RWPE2 (cell line): ENCODE measurements at regions not wholly inside any gene's neighbourhood (a gene's known extent, or its start where the extent isn't known, plus 50 kb on each side); places are given as distances from the start of the nearest gene placed in this dataset.
A peak's percentile ranks its signal among the peaks of the same experiment; 100 is the strongest.
"Not testable (repeated sequence)": the region's sequence is repeated elsewhere in the genome, so short reads cannot be mapped to it uniquely, and the experiment has no call there.

Experiments
- ATAC-seq: fragments of 200-7000 bp; cut with Tn5 transposase; 3 replicates; pipeline ENCODE4 v1.9.1; 2021; ENCODE audit warnings: low read depth
- DNase-seq: peaks from one replicate; pipeline ENCODE4 v3.0.0-alpha.2; 2020; ENCODE audit warnings: low spot score
- H3K27ac ChIP-seq: fragments of 450-650 bp; 2 replicates; pipeline ENCODE4 v1.5.1; 2017; ENCODE audit warnings: mild to moderate bottlenecking; ENCODE audit not compliant: poor library complexity, severe bottlenecking
- H3K27me3 ChIP-seq: fragments of 250-450 bp; sonication (Bioruptor Pico); 2 replicates; pipeline ENCODE4 v1.5.1; 2021; ENCODE audit warnings: mild to moderate bottlenecking, moderate library complexity; ENCODE audit not compliant: insufficient read depth, poor library complexity, severe bottlenecking
- H3K36me3 ChIP-seq: fragments of 250-450 bp; sonication (Bioruptor Pico); 2 replicates; pipeline ENCODE4 v1.5.1; 2020; ENCODE audit warnings: low read depth, mild to moderate bottlenecking, moderate library complexity
- H3K4me1 ChIP-seq: fragments of 250-450 bp; sonication (Bioruptor Pico); 2 replicates; pipeline ENCODE4 v1.5.1; 2021; ENCODE audit warnings: mild to moderate bottlenecking, moderate library complexity; ENCODE audit not compliant: insufficient read depth, poor library complexity, severe bottlenecking
- H3K4me3 ChIP-seq: fragments of 250-450 bp; sonication (Bioruptor Pico); 2 replicates; pipeline ENCODE4 v1.5.1; 2021; ENCODE audit warnings: mild to moderate bottlenecking, moderate library complexity; ENCODE audit not compliant: severe bottlenecking
- H3K9me3 ChIP-seq: fragments of 250-450 bp; sonication (Bioruptor Pico); 2 replicates; pipeline ENCODE4 v1.5.1; 2021; ENCODE audit warnings: mild to moderate bottlenecking, moderate library complexity; ENCODE audit not compliant: severe bottlenecking
- CTCF ChIP-seq: fragments of 450-650 bp; IDR thresholded peaks from one replicate; pipeline ENCODE4 v1.5.1; 2017; ENCODE audit warnings: mild to moderate bottlenecking, moderate library complexity; ENCODE audit not compliant: poor library complexity, severe bottlenecking

- Histone ChIP-seq H3K9me3 (no peaks in the 10 kb centered on the region), H3K4me1 (no peaks in the 10 kb centered on the region), H3K4me3 (no peak overlapping the region), H3K36me3 (no peaks in the 10 kb centered on the region), H3K27ac (no peak overlapping the region), H3K27me3 (no peaks in the 10 kb centered on the region)
- no peak for ATAC-seq
- no peak for TF ChIP-seq CTCF
- no peak for DNase-seq
Observed at GRCh38 chr15:24223739-24224138, 451.8 kb upstream of the NPAP1 start.

- H3K27ac ChIP-seq: no peak overlapping the region
- no peaks in the 10 kb centered on the region for H3K36me3 ChIP-seq
- TF ChIP-seq CTCF: no peak
- no peaks in the 10 kb centered on the region for H3K9me3 ChIP-seq
- no peaks in the 10 kb centered on the region for H3K27me3 ChIP-seq
- DNase-seq (no peak), ATAC-seq (no peak)
- no peak overlapping the region for H3K4me3 ChIP-seq
- H3K4me1 ChIP-seq: no peaks in the 10 kb centered on the region
Observed at GRCh38 chr15:24224161-24224560, 451.4 kb upstream of the NPAP1 start.

- not testable (repeated sequence) for H3K4me1 ChIP-seq, H3K36me3 ChIP-seq, H3K4me3 ChIP-seq, H3K27ac ChIP-seq, H3K27me3 ChIP-seq, ATAC-seq, DNase-seq, H3K9me3 ChIP-seq
Observed at GRCh38 chr15:24228922-24229321, 446.7 kb upstream of the NPAP1 start.

GRCh38 chr15:24233134-24233533 is 442.4 kb upstream of the NPAP1 start:
- not testable (repeated sequence) for H3K9me3 ChIP-seq, H3K27me3 ChIP-seq, H3K27ac ChIP-seq, DNase-seq, H3K4me1 ChIP-seq, H3K36me3 ChIP-seq, H3K4me3 ChIP-seq, ATAC-seq

DNA sequence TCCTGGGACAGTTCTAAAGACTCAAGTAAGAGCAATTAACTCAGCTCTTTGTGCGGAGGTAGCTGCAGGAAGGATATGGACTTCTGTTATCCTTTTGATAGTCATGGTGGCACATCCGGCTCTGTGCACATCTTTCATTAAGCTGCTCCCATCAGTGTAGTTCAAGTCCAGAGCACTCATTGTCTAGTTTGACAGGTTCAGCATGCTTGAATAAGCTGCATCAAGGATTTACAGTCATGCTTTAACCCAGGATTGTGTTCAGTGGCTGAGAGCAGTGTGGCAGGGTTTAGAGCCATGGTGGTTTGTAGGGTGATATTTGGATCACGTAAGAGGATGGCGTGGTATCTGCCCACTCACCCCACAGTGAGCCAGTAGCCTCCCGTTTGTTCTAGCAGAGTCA is 435.0 kb upstream of the NPAP1 start:
- 0 out of 3 replicates have a peak, but pooled peaks have one; percentile 17 for ATAC-seq
- H3K4me3 ChIP-seq, H3K27me3 ChIP-seq, H3K36me3 ChIP-seq, DNase-seq, H3K4me1 ChIP-seq, H3K27ac ChIP-seq, H3K9me3 ChIP-seq: not testable (repeated sequence)

DNA sequence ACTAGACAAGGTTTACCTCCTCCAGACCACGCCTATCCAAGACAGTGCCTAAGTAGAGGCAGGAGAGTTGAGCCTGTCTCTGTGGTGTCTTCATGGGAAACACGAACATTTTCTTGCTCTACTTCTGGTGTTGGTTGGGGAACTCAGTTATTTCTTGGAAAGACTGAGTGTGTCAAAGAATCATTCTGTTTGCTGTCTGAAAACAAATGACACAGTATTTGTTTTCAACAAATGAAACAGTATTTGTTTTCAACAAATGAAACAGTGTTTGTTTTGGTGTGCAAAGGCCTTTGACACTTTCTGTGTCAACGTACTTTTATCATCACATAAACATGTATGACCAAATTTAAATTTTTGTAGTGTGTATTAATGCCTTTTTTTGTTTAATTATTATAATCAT is 416.5 kb upstream of the NPAP1 start:
- H3K27me3 ChIP-seq, H3K9me3 ChIP-seq, H3K4me3 ChIP-seq, ATAC-seq, H3K4me1 ChIP-seq, DNase-seq, H3K36me3 ChIP-seq, H3K27ac ChIP-seq: not testable (repeated sequence)

DNA sequence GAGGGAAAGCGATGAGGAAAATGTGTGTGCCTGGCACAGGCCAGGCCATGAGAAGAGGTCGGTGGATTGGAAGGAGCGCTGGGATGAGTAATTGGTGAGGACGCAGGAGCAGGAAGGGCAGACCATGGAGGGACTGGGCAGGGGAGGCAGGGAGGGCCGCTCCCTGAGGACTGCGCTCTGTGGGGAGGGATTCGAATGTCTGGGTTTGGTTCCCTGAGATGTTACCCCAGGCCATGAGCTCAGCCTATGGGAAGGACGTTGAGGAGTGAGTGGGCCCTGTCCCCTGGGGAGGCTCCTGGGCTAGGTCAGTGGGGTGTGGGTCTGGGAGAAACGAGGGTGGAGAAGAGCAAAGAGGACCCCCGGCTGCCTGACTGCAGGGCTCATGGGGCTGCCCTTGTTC is 415.2 kb upstream of the NPAP1 start:
- H3K9me3 ChIP-seq, H3K4me3 ChIP-seq, H3K27ac ChIP-seq, H3K27me3 ChIP-seq, H3K36me3 ChIP-seq, DNase-seq, H3K4me1 ChIP-seq: not testable (repeated sequence)
- ATAC-seq: peak; percentile 17; the same call in 1 of the 3 replicates

- ATAC-seq: not testable (repeated sequence)
Observed at GRCh38 chr15:24260854-24261253, 414.7 kb upstream of the NPAP1 start.

DNA sequence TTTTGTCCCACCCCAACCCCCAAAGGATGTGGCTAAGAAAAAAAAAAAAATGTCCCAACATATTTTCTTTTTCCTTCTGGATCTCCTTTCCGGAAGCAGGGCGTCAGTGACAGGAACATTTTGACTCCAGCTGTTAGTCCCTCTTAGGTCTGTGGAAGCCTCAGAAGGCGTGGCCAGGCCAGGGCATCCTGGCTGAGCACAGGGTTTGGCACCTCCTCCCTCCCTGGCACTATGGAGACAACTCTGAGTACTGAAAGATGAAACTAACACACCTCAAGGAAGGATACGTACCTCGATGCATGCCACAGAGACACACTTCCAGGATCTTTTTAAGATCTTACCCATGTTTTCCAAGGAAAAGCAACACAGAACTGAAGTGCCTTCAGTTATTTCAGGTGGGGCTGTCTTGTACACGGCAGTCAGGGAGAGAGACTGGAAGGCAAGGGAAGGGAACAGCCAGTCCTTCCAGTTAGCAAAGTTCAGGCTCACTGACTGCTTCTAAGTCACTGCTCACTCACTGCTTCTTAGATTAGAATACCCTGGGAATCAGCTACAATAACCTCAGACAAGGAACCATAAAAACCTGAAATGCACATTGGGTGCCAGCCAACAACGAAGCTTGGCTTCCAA is 406.9 kb upstream of the NPAP1 start:
- not testable (repeated sequence) for H3K4me3 ChIP-seq, H3K36me3 ChIP-seq, DNase-seq, H3K27me3 ChIP-seq, H3K4me1 ChIP-seq, H3K27ac ChIP-seq, H3K9me3 ChIP-seq
- ATAC-seq: peak; percentile 37

More at GRCh38 chr15:24260854-24261253, 414.7 kb upstream of the NPAP1 start:
- not testable (repeated sequence) for H3K27me3 ChIP-seq, H3K27ac ChIP-seq, H3K4me1 ChIP-seq, H3K4me3 ChIP-seq, H3K36me3 ChIP-seq, H3K9me3 ChIP-seq, DNase-seq
